GM12878 (cell line): ENCODE measurements at regions not wholly inside any gene's neighbourhood (a gene's known extent, or its start where the extent isn't known, plus 50 kb on each side); places are given as distances from the start of the nearest gene placed in this dataset.

ENCODE experiments used
- ATAC-seq: fragments of 200-7000 bp; cut with Tn5 transposase; 3 replicates; pipeline ENCODE4 v1.9.1; 2020; ENCODE audit warnings: mild to moderate bottlenecking, moderate library complexity
- BruUV-seq: library from RNA; stranded (reverse); fragments of 400-500 nt; replicated peaks from 2 replicates; lab custom pipeline; 2021; lab: Mats Ljungman, UMichigan
- CTCF ChIA-PET: fragments of 300-600 bp; sonication (Branson Sonifier 250); formaldehyde crosslinking; extraction: SDS; loops from one replicate; lab custom pipeline; 2021; ENCODE audit warnings: inconsistent platforms; lab: Yijun Ruan, JAX
- POLR2A ChIA-PET: fragments of 350-600 bp; formaldehyde crosslinking; extraction: SDS; loops from one replicate; lab custom pipeline; 2021; ENCODE audit warnings: inconsistent platforms; lab: Charles Lee
- RAD21 ChIA-PET: fragments of 300-600 bp; sonication (Branson Sonifier 250); formaldehyde crosslinking; loops from one replicate; lab custom pipeline; 2023; ENCODE audit warnings: antibody characterized with exemption; ENCODE audit not compliant: unreplicated experiment; lab: Charles Lee
- SMC1A ChIA-PET: fragments of 300-600 bp; sonication (Branson Sonifier 250); formaldehyde crosslinking; loops from one replicate; lab custom pipeline; 2023; ENCODE audit not compliant: unreplicated experiment, uncharacterized antibody; lab: Charles Lee
- DNase-seq: peaks from one replicate; pipeline ENCODE4 v3.0.0-alpha.2; 2011; ENCODE audit warnings: low read depth, low spot score
- FAIRE-seq: peaks from 3 replicates; lab custom pipeline; 2011; peaks lifted over from hg19 to GRCh38; lab: Jason Lieb, UNC
- H2AFZ ChIP-seq: 2 replicates; pipeline ENCODE4 v1.6.0; 2011; ENCODE audit warnings: low read depth, low read length, control low read depth; ENCODE audit not compliant: control insufficient read depth
- H3K27ac ChIP-seq: 2 replicates; pipeline ENCODE4 v1.5.1; 2011; ENCODE audit warnings: control low read depth; ENCODE audit not compliant: control insufficient read depth, insufficient read depth
- H3K27me3 ChIP-seq, 2 experiments: replicated peaks in 1 of 2; 2 replicates each; pipeline versions ENCODE4 v1.6.0 to v1.6.1; 2011; ENCODE audit warnings: low read length in 1 of 2; ENCODE audit not compliant: control insufficient read depth in 2 of 2, insufficient read depth in 2 of 2
- H3K36me3 ChIP-seq, 2 experiments: 2 replicates each; pipeline ENCODE4 v1.5.1; 2011; ENCODE audit warnings: low read length in 1 of 2; ENCODE audit not compliant: control insufficient read depth in 2 of 2, insufficient read depth in 2 of 2
- H3K4me1 ChIP-seq: 2 replicates; pipeline ENCODE4 v1.6.1; 2011; ENCODE audit warnings: mild to moderate bottlenecking, low read length, moderate library complexity, mixed read lengths; ENCODE audit not compliant: control insufficient read depth, insufficient read depth
- H3K4me2 ChIP-seq: 2 replicates; pipeline ENCODE4 v1.6.0; 2011; ENCODE audit warnings: control low read depth; ENCODE audit not compliant: control insufficient read depth, insufficient read depth
- H3K4me3 ChIP-seq: fragments of 200-600 bp; sonication (generic); 2 replicates; pipeline ENCODE4 v1.5.1; 2016
- H3K79me2 ChIP-seq: 2 replicates; pipeline ENCODE4 v1.6.0; 2011; ENCODE audit warnings: low read length; ENCODE audit not compliant: control insufficient read depth, insufficient read depth
- H3K9ac ChIP-seq: 2 replicates; pipeline ENCODE4 v1.8.0; 2011; ENCODE audit warnings: low read length, control low read depth, mixed read lengths; ENCODE audit not compliant: control insufficient read depth, insufficient read depth
- H3K9me3 ChIP-seq: replicated peaks from 3 replicates; pipeline ENCODE4 v1.5.1; 2011; ENCODE audit warnings: mild to moderate bottlenecking, low read length; ENCODE audit not compliant: control insufficient read depth, insufficient read depth
- H4K20me1 ChIP-seq: 2 replicates; pipeline ENCODE4 v1.6.0; 2011; ENCODE audit not compliant: control insufficient read depth, insufficient read depth
- BHLHE40 ChIP-seq, 2 experiments: fragments of 450-650 bp in 1 of 2; IDR thresholded peaks; 2 replicates each; pipeline ENCODE4 v1.6.1; 2011 to 2017; ENCODE audit warnings: low read depth in 2 of 2, borderline replicate concordance in 1 of 2, improper control_type of control experiment in 1 of 2, low read length in 1 of 2, mild to moderate bottlenecking in 1 of 2
- ELK1 ChIP-seq: IDR thresholded peaks from 2 replicates; pipeline ENCODE4 v1.6.1; 2012; ENCODE audit warnings: low read depth, low read length, improper control_type of control experiment
- FOXM1 ChIP-seq: IDR thresholded peaks from 2 replicates; pipeline ENCODE4 v1.6.1; 2012; ENCODE audit warnings: low read depth, mild to moderate bottlenecking, inconsistent platforms, low read length, moderate library complexity
- GATAD2B ChIP-seq: fragments of 450-650 bp; conservative IDR thresholded peaks from 2 replicates; pipeline ENCODE4 v1.6.1; 2017; ENCODE audit warnings: low read depth, mild to moderate bottlenecking, moderate library complexity
- JUND ChIP-seq: IDR thresholded peaks from 2 replicates; pipeline ENCODE4 v1.6.1; 2012; ENCODE audit warnings: low read depth, mild to moderate bottlenecking, low read length, improper control_type of control experiment, moderate library complexity
- REST ChIP-seq: IDR thresholded peaks from 2 replicates; pipeline ENCODE4 v1.6.1; 2012; ENCODE audit warnings: mild to moderate bottlenecking, low read depth, low read length
- SMC3 ChIP-seq: IDR thresholded peaks from 2 replicates; pipeline ENCODE4 v1.6.1; 2011; ENCODE audit warnings: low read length, improper control_type of control experiment, borderline replicate concordance
- YBX1 ChIP-seq: fragments of 450-650 bp; IDR thresholded peaks from 2 replicates; pipeline ENCODE4 v1.6.1; 2016; ENCODE audit warnings: antibody characterized with exemption
- YY1 ChIP-seq: IDR thresholded peaks from 2 replicates; pipeline ENCODE4 v1.6.1; 2011; ENCODE audit warnings: low read depth, mild to moderate bottlenecking, low read length
- ZBTB4 ChIP-seq: fragments of 450-650 bp; formaldehyde crosslinking; IDR thresholded peaks from 2 replicates; pipeline ENCODE4 v1.4.0; 2022; ENCODE audit warnings: mild to moderate bottlenecking, moderate library complexity
- ZNF217 ChIP-seq: fragments of 450-650 bp; IDR thresholded peaks from 2 replicates; pipeline ENCODE4 v1.6.1; 2017; ENCODE audit warnings: antibody characterized with exemption, mild to moderate bottlenecking
- WGBS: methylation state at CpG from one replicate; pipeline ENCODE4 v1.1.6; 2016; ENCODE audit warnings: low lambda C conversion rate; ENCODE audit not compliant: insufficient replicate concordance, insufficient coverage; ENCODE audit errors: missing lambda C conversion rate; 5-methylcytosine and 5-hydroxymethylcytosine counted together
- in situ Hi-C: fragments of 300-500 bp; cut with MboI; formaldehyde crosslinking; loops from 9 replicates; pipeline ENCODE4 v1.14.3; 2018; ENCODE audit warnings: mixed read lengths
- intact Hi-C: fragments of 100-400 bp; cut with micrococcal nuclease; formaldehyde crosslinking; loops from one replicate; pipeline ENCODE4 v1.14.2; 2022; ENCODE audit not compliant: unreplicated experiment

- Histone ChIP-seq H3K4me2 (no peak overlapping the region), H3K9me3 (no peaks in the 10 kb centered on the region; the same call in 1 of the 3 replicates), H3K27me3 (no peaks in the 10 kb centered on the region), H4K20me1 (no peaks in the 10 kb centered on the region), H3K27ac (no peak overlapping the region), H3K36me3 (no peaks in the 10 kb centered on the region), H3K4me3 (no peak overlapping the region), H3K79me2 (no peaks in the 10 kb centered on the region), H3K4me1 (no peaks in the 10 kb centered on the region), H3K9ac (no peak overlapping the region), H2AFZ (no peak overlapping the region)
- POLR2A ChIA-PET: no interaction called here
- TF ChIP-seq BHLHE40 (IDR thresholded peaks at IDR 0.05; ENCODE audit: borderline replicate concordance in 1 of 2, low read depth in 2 of 2, low read length in 1 of 2): no peak
- TF ChIP-seq ZNF217: no peak
- TF ChIP-seq YBX1: no peak
- no peak for TF ChIP-seq GATAD2B
- no peak for TF ChIP-seq FOXM1
- no peak for TF ChIP-seq ZBTB4 (CRISPR knock-in tag)
- TF ChIP-seq REST: no peak
- no peak for TF ChIP-seq YY1
- TF ChIP-seq SMC3: no peak
- no peak for TF ChIP-seq ELK1
- no peak for TF ChIP-seq JUND
- in situ Hi-C loops (no loop called here), intact Hi-C loops (no loop called here)
- no TSS peak for BruUV-seq
- FAIRE-seq (no peak), ATAC-seq (no peak), DNase-seq (no peak)
- WGBS: 20% methylated on average over 1 of the region's 1 CpG
- SMC1A ChIA-PET: interaction anchor here (0.6 to 1.5 kb wide), 4 partner anchors 26 to 1238 kb away, joined by 3 read pairs; no protein-coding TSS in a partner anchor
- CTCF ChIA-PET: no interaction called here
- RAD21 ChIA-PET: no interaction called here
Observed at GRCh38 chr12:46087916-46088439, 97.6 kb upstream of the SCAF11 start.
